ENCODE measurements at regions not wholly inside any gene's neighbourhood (a gene's known extent, or its start where the extent isn't known, plus 50 kb on each side); places are given as distances from the start of the nearest gene placed in this dataset.
"Not testable (repeated sequence)": the region's sequence is repeated elsewhere in the genome, so short reads cannot be mapped to it uniquely, and the experiment has no call there.

DNA sequence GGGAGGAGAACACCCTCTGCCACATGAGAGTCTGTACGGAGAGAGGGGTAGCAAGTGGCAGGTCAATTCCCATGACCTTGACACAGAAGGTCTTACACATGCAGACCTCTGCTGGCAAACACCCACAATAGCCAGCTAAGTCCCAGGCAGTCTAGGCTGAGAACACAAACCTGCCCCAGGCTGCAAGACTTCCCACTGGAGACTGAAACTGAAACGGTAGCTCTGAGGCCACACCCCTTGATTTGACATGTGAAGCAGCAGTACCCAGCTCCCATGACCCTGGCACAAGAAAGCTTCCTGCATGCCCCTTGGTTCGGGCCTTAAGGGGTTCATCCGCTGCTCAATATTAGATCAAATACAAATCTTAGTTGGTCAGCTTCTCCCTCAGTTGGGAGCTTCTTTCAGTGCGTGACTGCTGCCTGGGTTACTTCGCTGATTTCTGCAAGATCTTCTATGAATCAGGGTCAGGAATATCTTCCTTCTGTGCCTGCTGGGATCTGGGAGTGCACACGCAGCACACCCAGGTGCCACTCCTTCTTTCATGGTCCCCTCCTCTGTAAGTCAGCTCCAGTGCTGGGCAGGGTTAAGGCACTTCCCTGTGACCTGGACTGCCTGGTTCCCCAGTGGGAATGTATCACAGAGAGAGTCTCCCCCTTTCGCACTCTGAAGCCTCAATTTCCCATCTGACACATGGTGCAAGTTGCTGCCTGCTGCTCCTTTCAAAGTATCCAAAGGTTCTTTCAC is 187.2 kb upstream of the NPAP1 start:
- not testable (repeated sequence) for DNase-seq (ENCODE audit: low read depth)

DNA sequence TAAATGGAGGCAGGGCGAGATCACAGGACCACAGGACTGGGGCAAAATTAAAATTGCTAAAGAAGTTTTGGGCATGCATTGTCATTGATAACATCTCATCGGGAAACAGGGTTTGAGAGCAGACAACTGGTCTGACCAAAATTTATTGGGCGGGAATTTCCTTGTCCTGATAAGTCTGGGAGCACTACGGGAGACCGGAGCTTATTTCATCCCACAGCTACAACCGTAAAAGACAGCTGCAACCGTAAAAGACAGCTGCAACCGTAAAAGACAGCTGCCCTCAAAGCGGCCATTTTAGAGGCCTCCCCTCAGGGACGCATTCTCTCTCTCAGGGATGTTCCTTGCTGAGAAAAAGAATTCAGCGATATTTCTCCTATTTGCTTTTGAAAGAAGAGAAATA is 170.4 kb upstream of the NPAP1 start:
- DNase-seq (ENCODE audit: low read depth): not testable (repeated sequence)

DNA sequence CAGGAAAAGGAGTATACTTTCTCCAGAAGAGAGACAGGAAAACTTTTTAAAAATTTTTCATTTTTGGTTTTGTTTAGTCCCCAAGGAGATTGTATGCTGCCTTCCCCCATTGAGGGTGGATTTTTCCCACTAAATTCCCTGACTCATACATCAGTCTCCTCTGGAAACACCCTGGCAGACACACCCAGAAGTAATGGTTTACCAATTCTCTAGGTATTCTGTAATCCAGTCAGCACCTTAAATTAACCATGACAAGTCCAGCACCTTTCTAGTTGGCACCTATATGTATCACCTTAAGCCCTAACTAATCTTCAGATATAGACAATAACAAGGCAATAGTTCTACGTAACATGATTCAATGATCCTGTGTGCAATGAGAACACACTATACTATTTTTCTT is 165.9 kb upstream of the NPAP1 start:
- DNase-seq (ENCODE audit: low read depth): not testable (repeated sequence)

DNA sequence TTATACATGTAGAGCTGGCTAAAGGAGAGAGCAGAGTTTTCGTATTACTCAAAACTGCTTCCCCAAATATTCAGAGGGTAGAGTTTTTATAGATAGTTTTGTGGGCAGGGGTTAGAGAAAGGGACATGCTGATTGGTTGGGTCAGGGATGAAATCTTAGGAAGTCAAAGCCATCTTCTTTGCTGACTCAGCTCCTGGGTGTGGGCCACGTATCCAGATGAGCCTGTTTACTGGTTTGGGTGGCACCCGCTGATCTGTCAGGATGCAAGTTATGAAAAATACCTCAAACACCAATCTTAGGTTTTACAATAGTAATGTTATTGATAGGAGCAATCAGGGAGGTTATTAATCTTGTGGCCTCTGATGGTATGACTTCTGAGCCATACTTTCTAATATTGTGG is 164.0 kb upstream of the NPAP1 start:
- not testable (repeated sequence) for DNase-seq (ENCODE audit: low read depth)

DNA sequence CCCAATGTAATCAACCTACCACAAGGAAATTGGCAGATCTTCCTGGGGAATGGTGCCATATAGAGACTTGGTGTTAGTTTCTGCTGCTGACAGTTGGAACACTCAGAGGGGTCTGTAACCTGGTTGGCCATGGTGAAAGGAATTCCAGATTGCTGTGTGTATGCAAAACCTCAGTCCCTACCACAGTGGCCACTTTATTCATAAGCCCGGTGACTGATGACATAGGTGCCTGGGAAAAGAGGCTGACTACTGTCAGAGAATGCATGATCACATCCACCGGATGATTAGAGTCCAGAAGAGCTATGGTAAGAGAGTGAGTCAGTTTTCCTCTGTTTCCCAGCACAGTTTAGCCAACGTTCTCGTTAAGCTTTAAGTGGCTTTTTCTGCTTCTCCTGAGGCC is 156.8 kb upstream of the NPAP1 start:
- not testable (repeated sequence) for DNase-seq (ENCODE audit: low read depth)

DNA sequence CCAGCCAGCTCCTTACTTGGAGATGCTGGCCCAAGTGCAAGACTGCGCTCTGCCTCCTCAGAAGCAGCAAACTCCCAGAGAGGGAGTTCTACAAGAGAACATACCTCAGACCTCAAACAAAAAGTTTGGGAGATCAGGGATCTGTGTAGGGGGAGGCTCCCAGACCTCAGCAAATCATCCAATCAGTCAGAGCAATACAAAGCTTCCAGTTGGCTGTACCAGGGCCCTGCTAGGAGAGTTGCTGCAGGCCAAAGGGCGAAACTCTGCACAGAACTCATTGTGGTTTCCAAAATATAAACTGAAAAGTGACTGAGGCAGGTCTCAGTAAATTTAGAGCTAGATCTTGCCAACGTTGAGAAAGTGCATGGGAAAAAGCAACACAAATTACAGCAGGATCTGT is 144.3 kb upstream of the NPAP1 start:
- not testable (repeated sequence) for DNase-seq (ENCODE audit: low read depth)

DNA sequence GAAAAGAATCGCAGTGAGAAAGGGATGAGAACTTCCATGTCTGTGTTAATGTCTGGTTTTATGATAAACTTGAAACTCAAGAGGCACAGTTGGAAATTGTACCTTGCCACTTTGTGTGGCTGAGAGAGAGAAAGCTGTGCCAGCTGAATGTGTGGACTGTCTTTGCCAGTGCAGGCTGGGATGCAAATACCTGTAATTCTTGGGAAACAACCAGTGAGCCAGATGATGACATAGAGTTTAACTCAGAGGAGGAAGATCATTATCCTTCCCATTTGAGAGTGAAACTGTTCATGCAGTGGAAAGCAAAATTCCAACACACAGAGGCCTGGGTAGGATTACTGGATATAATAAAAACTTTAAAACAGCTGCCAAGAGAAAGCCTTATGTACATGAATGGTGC is 141.5 kb upstream of the NPAP1 start:
- DNase-seq (ENCODE audit: low read depth): not testable (repeated sequence)

DNA sequence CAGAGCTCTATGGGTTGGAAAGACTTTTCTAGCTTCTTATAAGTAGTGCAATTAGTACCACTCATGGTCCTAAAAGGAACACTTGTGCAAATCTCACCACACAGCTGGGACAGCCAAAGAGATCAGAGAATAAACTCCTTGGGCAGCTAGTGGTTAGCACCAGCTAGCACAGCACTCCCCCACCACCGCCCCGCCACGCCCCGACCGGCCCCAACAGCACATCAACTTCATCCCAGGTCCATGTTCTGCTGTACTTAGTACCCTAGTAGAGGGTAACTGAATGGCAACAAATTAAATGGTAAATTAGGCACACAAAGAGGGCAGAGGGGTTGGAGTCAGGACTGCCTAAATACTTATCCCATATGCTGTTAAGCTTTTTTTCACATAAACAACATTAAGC is 118.3 kb upstream of the NPAP1 start:
- DNase-seq (ENCODE audit: low read depth): not testable (repeated sequence)

DNA sequence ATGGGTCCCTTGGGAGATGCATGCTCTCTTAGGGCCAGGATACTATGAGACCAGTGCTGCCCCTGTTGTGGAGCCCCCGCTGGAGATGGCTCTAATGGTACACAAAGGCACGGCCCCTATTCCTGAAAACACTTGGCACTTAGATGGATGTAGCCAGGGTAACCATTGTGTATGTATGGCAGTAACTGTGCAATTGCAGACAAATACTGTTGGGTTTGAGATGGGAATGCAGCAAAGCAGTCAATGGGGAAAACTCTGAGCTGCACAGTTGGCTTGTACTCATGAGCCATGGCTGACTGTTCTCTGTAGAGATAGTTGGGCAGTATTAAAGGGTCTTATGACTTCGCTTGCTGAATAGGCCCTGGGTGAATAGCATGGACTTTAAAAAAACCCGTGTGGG is 67.9 kb upstream of the NPAP1 start:
- no peak for DNase-seq (ENCODE audit: low read depth)

DNA sequence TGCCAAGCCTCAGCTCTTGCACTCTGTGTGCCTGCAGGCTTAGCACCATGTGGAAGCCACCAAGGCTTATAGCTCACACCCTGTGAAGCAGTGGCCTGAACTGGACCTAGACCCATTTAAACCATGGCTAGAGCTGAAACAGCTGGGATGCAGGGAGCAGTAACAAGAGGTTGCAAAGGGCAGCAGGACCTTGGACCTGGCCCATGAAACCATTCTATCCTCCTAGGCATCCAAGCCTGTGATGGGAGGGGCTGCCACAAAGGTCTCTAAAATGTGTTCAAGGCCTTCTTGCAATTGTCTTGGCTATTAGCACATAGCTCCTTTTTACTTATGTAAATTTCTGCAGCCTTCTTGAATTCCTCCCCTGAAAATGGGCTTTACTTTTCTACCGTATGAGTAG is 57.9 kb upstream of the NPAP1 start:
- DNase-seq (ENCODE audit: low read depth): no peak

DNA sequence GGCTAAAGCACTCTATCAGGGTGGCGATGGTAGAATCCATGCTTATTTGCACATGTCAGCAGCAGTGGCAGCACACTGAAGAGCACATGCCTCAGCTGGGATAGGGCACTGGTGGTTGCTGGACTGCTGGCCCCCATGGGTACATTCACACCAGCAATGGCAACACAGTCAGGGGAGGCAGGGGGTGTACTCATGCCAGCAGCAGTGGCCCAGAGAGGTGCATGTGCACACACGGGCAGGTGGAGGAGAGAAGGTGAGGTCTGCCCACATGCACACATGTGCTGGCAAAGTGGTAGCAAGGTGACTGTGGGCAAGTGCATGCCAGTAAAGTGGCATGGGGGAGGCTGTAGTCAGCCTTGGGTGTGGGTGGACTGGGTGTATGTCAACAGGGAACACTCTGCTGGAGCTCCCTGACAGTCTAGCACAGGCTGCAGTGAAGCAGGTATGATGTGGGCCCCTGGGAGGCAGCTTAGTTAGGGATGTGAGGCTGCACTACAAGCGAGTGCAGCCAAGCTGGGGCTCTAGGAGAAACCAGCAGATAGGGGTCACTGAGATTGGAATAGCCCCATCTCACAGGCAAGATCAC is 53.9 kb upstream of the NPAP1 start:
- no peak for DNase-seq (ENCODE audit: low read depth)

Data from LHCN-M2 (cell line).